H9 (cell line): ENCODE measurements at regions not wholly inside any gene's neighbourhood (a gene's known extent, or its start where the extent isn't known, plus 50 kb on each side); places are given as distances from the start of the nearest gene placed in this dataset.

ENCODE experiments used
- DNase-seq: peaks from one replicate; pipeline ENCODE4 v3.0.0-alpha.2; 2017
- H2AFZ ChIP-seq: one replicate; pipeline ENCODE4 v1.6.1; 2013; ENCODE audit warnings: mild to moderate bottlenecking, low read length, control low read depth, moderate library complexity
- H2AK5ac ChIP-seq: 2 replicates; pipeline ENCODE4 v1.6.1; 2013; ENCODE audit warnings: low read length, control low read depth, mixed read lengths; ENCODE audit not compliant: insufficient read length
- H2BK120ac ChIP-seq: one replicate; pipeline ENCODE4 v1.6.1; 2013; ENCODE audit warnings: low read depth, mild to moderate bottlenecking, low read length, control low read depth, inconsistent platforms; ENCODE audit not compliant: poor library complexity, severe bottlenecking
- H2BK12ac ChIP-seq: 2 replicates; pipeline ENCODE4 v1.6.1; 2013; ENCODE audit warnings: low read length, control low read depth, mixed read lengths, low read depth; ENCODE audit not compliant: insufficient read length
- H2BK15ac ChIP-seq: 2 replicates; pipeline ENCODE4 v1.6.1; 2013; ENCODE audit warnings: low read depth, low read length, control low read depth
- H2BK20ac ChIP-seq: one replicate; pipeline ENCODE4 v1.6.1; 2013; ENCODE audit warnings: low read depth, mild to moderate bottlenecking, low read length, control low read depth, inconsistent platforms; ENCODE audit not compliant: poor library complexity, severe bottlenecking
- H2BK5ac ChIP-seq: 2 replicates; pipeline ENCODE4 v1.6.1; 2013; ENCODE audit warnings: low read length, control low read depth, mixed read lengths; ENCODE audit not compliant: insufficient read length
- H3K14ac ChIP-seq: 2 replicates; pipeline ENCODE4 v1.6.1; 2013; ENCODE audit warnings: low read length, control low read depth; ENCODE audit not compliant: insufficient read depth
- H3K18ac ChIP-seq: 2 replicates; pipeline ENCODE4 v1.6.1; 2013; ENCODE audit warnings: low read depth, mild to moderate bottlenecking, mixed read lengths, low read length, control low read depth; ENCODE audit not compliant: insufficient read length
- H3K23ac ChIP-seq: 2 replicates; pipeline ENCODE4 v1.6.1; 2013; ENCODE audit warnings: low read length, control low read depth, mixed read lengths, low read depth; ENCODE audit not compliant: insufficient read length
- H3K23me2 ChIP-seq: 2 replicates; pipeline ENCODE4 v1.6.1; 2013; ENCODE audit warnings: low read depth, mild to moderate bottlenecking, mixed read lengths, low read length, control low read depth; ENCODE audit not compliant: insufficient read length, poor library complexity, severe bottlenecking
- H3K27ac ChIP-seq: 2 replicates; pipeline ENCODE4 v1.5.1; 2013; ENCODE audit warnings: low read length, control low read depth, mixed read lengths, low read depth; ENCODE audit not compliant: insufficient read length
- H3K27me3 ChIP-seq: 2 replicates; pipeline ENCODE4 v1.6.1; 2013; ENCODE audit warnings: low read length, control low read depth, inconsistent platforms; ENCODE audit not compliant: insufficient read depth
- H3K4ac ChIP-seq: 2 replicates; pipeline ENCODE4 v1.6.1; 2013; ENCODE audit warnings: low read depth, mild to moderate bottlenecking, control low read depth, inconsistent platforms, low read length, moderate library complexity
- H3K4me1 ChIP-seq: 2 replicates; pipeline ENCODE4 v1.6.1; 2013; ENCODE audit warnings: low read length, control low read depth, inconsistent platforms; ENCODE audit not compliant: insufficient read depth
- H3K4me2 ChIP-seq: 2 replicates; pipeline ENCODE4 v1.6.1; 2013; ENCODE audit warnings: low read length, control low read depth, mixed read lengths; ENCODE audit not compliant: insufficient read length, insufficient read depth
- H3K56ac ChIP-seq: 2 replicates; pipeline ENCODE4 v1.6.1; 2013; ENCODE audit warnings: low read depth, mild to moderate bottlenecking, mixed read lengths, low read length, control low read depth; ENCODE audit not compliant: insufficient read length
- H3K79me1 ChIP-seq: 2 replicates; pipeline ENCODE4 v1.6.1; 2013; ENCODE audit warnings: low read depth, mild to moderate bottlenecking, moderate library complexity, low read length, control low read depth, inconsistent platforms; ENCODE audit not compliant: insufficient read depth, poor library complexity, severe bottlenecking
- H3K79me2 ChIP-seq: 2 replicates; pipeline ENCODE4 v1.6.1; 2013; ENCODE audit warnings: low read length, control low read depth, inconsistent platforms; ENCODE audit not compliant: insufficient read depth
- H3K9ac ChIP-seq: 2 replicates; pipeline ENCODE4 v1.6.1; 2013; ENCODE audit warnings: low read length, control low read depth, mixed read lengths; ENCODE audit not compliant: insufficient read length; ENCODE audit errors: extremely low read depth
- H3K9me3 ChIP-seq: one replicate; pipeline ENCODE4 v1.6.1; 2013; ENCODE audit warnings: low read depth, low read length, inconsistent platforms; ENCODE audit not compliant: control insufficient read depth
- H3T11ph ChIP-seq: one replicate; pipeline ENCODE4 v1.6.1; 2013; ENCODE audit warnings: mild to moderate bottlenecking, low read length, control low read depth, inconsistent platforms
- H4K20me1 ChIP-seq: one replicate; pipeline ENCODE4 v1.6.1; 2013; ENCODE audit not compliant: control insufficient read depth, insufficient read length, insufficient read depth
- H4K5ac ChIP-seq: 2 replicates; pipeline ENCODE4 v1.6.1; 2013; ENCODE audit warnings: low read depth, mild to moderate bottlenecking, mixed read lengths, low read length, control low read depth; ENCODE audit not compliant: insufficient read length
- H4K8ac ChIP-seq: replicated peaks from 2 replicates; pipeline ENCODE4 v1.6.1; 2013; ENCODE audit warnings: low read length, control low read depth, mixed read lengths, low read depth; ENCODE audit not compliant: insufficient read length
- H4K91ac ChIP-seq: 2 replicates; pipeline ENCODE4 v1.6.1; 2013; ENCODE audit warnings: low read depth, mild to moderate bottlenecking, moderate library complexity, mixed read lengths, low read length, control low read depth; ENCODE audit not compliant: insufficient read length
- H3K27ac Mint-ChIP-seq, 3 experiments: 2 replicates in 2 of 3; 3 replicates in 1 of 3; pipeline ENCODE4 v1.8.0; 2020 to 2021; ENCODE audit warnings: mixed read lengths in 3 of 3, mild to moderate bottlenecking in 1 of 3, moderate library complexity in 1 of 3
- H3K27me3 Mint-ChIP-seq: 2 replicates; pipeline ENCODE4 v1.8.0; 2021; ENCODE audit warnings: low read depth, mild to moderate bottlenecking, moderate library complexity, mixed read lengths
- H3K36me3 Mint-ChIP-seq, 3 experiments: 2 replicates in 2 of 3; 3 replicates in 1 of 3; pipeline ENCODE4 v1.8.0; 2020 to 2021; ENCODE audit warnings: low read depth in 3 of 3, mixed read lengths in 3 of 3; ENCODE audit not compliant: insufficient read depth in 1 of 3
- H3K4me1 Mint-ChIP-seq, 2 experiments: 2 replicates each; pipeline ENCODE4 v1.8.0; 2020; ENCODE audit warnings: mixed read lengths in 2 of 2
- H3K4me3 Mint-ChIP-seq, 2 experiments: 2 replicates in 1 of 2; 3 replicates in 1 of 2; pipeline ENCODE4 v1.8.0; 2020 to 2021; ENCODE audit warnings: mild to moderate bottlenecking in 2 of 2, mixed read lengths in 2 of 2, moderate library complexity in 1 of 2
- H3K9me3 Mint-ChIP-seq, 2 experiments: 2 replicates in 1 of 2; 3 replicates in 1 of 2; pipeline ENCODE4 v1.8.0; 2020; ENCODE audit warnings: mild to moderate bottlenecking in 2 of 2, mixed read lengths in 2 of 2, moderate library complexity in 1 of 2
- WGBS: extraction: QIAGEN DNeasy Blood & Tissue Kit; methylation state at CpG from one replicate; pipeline ENCODE4 v1.1.7; 2013; ENCODE audit warnings: missing lambda C conversion rate, low lambda C conversion rate, mixed read lengths; ENCODE audit not compliant: insufficient read length; ENCODE audit errors: extremely low coverage; 5-methylcytosine and 5-hydroxymethylcytosine counted together
- TF ChIP-seq, protein P1 (sequence below): fragments of 200-600 bp; sonication (generic); conservative IDR thresholded peaks from 3 replicates; pipeline ENCODE4 v1.8.0; 2021; ENCODE audit warnings: antibody characterized with exemption, mild to moderate bottlenecking

DNA sequence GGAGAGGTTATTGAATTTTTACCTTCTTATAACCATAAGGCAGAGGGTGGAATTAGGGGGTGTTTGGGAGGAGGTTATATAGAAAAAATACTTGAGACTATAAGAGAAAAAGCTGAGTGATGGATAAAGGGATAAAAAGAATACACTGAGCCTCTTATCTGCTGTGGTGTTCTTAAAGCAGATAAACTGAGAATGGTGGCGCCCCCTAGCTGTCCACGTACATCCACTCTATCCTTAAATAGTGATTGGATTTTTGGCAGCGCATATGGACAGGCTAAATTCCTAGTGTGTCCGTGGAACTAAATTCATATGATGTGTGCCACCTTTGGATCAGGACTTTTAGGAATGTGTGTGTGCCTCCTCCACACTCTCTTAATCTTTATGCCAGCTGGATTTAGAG lies 121.1 kb downstream of the OXSM start:
- Histone ChIP-seq H2AK5ac (no peak overlapping the region), H3K79me2 (no peaks in the 10 kb centered on the region), H3K27me3 (no peaks in the 10 kb centered on the region), H3K4ac (no peak overlapping the region), H3K23ac (no peak overlapping the region), H3K18ac (no peak overlapping the region), H2BK120ac (no peak overlapping the region), H3K14ac (no peak overlapping the region), H4K20me1 (no peaks in the 10 kb centered on the region), H3K27ac (no peak overlapping the region), H3K4me2 (no peak overlapping the region), H3K9ac (no peak overlapping the region), H4K8ac (no peak overlapping the region), H3K9me3 (no peaks in the 10 kb centered on the region), H4K91ac (no peak overlapping the region), H3K79me1 (no peaks in the 10 kb centered on the region), H2BK12ac (no peak overlapping the region), H2BK20ac (no peak overlapping the region), H3K4me1 (no peaks in the 10 kb centered on the region; the same call in 1 of the 2 replicates), H3T11ph (no peak overlapping the region), H2AFZ (no peak overlapping the region), H2BK15ac (no peak overlapping the region), H2BK5ac (no peak overlapping the region), H4K5ac (no peak overlapping the region), H3K23me2 (no peaks in the 10 kb centered on the region), H3K56ac (no peak overlapping the region)
- H3K27ac Mint-ChIP-seq = no peak overlapping the region
- no peaks in the 10 kb centered on the region for H3K27me3 Mint-ChIP-seq
- no peak overlapping the region for H3K4me3 Mint-ChIP-seq
- H3K36me3 Mint-ChIP-seq = no peaks in the 10 kb centered on the region
- DNase-seq = peak; percentile 56
- TF ChIP-seq, protein P1, sequence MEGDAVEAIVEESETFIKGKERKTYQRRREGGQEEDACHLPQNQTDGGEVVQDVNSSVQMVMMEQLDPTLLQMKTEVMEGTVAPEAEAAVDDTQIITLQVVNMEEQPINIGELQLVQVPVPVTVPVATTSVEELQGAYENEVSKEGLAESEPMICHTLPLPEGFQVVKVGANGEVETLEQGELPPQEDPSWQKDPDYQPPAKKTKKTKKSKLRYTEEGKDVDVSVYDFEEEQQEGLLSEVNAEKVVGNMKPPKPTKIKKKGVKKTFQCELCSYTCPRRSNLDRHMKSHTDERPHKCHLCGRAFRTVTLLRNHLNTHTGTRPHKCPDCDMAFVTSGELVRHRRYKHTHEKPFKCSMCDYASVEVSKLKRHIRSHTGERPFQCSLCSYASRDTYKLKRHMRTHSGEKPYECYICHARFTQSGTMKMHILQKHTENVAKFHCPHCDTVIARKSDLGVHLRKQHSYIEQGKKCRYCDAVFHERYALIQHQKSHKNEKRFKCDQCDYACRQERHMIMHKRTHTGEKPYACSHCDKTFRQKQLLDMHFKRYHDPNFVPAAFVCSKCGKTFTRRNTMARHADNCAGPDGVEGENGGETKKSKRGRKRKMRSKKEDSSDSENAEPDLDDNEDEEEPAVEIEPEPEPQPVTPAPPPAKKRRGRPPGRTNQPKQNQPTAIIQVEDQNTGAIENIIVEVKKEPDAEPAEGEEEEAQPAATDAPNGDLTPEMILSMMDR = peak; percentile 84
- no CpG with 5 or more reads among the region's 4 CpGs for WGBS
- peaks cover 4 to 8% of the 10 kb centered on the region in 2 experiments for H3K4me1 Mint-ChIP-seq
- no peaks in the 10 kb centered on the region for H3K9me3 Mint-ChIP-seq
